ENCODE measurements at regions not wholly inside any gene's neighbourhood (a gene's known extent, or its start where the extent isn't known, plus 50 kb on each side); places are given as distances from the start of the nearest gene placed in this dataset.

- DNase-seq (ENCODE audit: insufficient read length, low spot score) (no peak), FAIRE-seq (no peak)
Observed at GRCh38 chrX:42531441-42531840, 246.5 kb downstream of the PPP1R2C start.

- DNase-seq (ENCODE audit: insufficient read length, low spot score) (no peak), FAIRE-seq (no peak)
Observed at GRCh38 chrX:42530027-42530426, 247.9 kb downstream of the PPP1R2C start.

DNA sequence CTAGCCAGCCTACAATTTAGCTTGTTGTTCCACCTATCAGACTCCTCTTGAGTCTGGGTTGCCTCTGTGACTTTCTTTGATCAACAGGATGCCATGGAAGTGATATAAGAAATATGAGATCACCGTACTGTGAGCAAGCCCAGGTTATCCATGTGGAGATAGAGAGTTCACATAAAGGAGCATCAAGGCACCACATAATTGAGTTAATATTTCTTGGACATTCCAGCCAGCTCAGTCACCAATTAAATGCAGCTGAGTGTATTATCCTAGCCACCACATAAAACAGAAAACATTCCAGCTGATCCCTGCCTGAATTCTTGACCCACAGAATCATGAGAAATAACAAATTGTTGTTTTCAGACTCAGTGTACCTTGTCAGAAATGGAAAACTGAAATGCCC, 253.6 kb downstream of the PPP1R2C start:
- DNase-seq (ENCODE audit: insufficient read length, low spot score) (no peak), FAIRE-seq (no peak)

DNA sequence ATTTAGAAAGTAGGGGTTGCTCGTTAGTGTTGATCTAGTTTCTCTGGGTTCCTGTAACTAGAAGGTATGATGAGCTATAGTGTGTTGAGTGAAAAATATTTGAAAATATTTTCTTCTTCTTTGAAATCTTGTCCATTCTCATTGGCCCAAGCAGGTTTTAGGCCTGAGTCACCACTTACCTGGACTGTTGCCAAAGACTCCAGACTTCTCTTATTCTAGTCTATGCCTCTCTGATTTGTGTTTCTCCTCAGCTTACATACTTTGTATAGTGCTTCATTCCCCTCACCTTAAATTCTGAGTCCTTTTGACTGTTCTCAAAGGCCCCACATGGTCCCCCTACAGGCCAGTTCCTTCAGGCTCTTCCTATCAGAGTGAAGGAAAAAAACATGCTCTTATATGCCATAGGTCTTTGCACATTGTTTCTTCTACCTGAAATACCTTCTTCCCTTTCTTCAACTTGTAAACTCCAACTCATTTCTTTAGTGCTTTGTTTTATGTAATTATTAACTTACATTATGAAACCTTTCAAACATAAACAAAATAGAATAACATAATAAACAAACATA, 258.2 kb downstream of the PPP1R2C start:
- FAIRE-seq (no peak), DNase-seq (ENCODE audit: insufficient read length, low spot score) (no peak)

DNA sequence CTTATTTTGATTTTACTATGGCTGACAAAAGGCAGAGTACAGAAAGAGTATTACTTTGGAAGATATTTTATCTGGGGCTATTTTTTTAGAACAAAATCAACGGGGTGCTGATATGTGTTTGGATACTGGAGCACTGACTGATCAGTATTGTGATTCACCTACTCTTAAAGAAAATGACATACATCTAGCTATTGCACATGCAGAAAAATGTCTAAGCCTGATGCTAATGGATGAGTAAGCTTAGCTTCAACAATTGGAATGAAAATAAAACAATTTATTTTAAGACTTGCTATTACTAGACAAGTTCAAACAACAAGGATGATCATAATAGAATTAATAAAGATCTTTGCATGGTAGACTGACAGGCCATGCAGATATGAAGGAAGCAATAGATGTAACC, 262.0 kb downstream of the PPP1R2C start:
- no peak for DNase-seq (ENCODE audit: insufficient read length, low spot score)
- no peak for FAIRE-seq

GRCh38 chrX:42505016-42505415, 272.9 kb downstream of the PPP1R2C start:
- no peak for FAIRE-seq
- no peak for DNase-seq (ENCODE audit: insufficient read length, low spot score)

DNA sequence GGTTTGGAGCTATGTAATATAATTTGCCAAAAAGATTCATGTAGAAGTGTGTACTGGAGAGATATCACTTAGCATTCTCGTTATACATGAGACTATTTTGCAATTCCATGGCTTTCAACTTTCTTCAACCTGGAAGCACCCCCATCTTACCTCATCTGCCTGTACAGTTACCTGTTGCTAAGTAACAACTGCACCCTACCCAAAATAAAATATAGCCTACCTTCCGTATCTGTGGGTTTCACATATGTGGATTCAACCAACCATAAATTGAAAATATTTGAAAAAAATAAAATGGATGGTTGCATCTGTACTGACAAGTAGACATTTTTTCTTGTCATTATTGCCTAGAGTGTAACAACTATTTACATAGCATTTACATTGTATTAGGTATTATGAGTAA, 278.3 kb downstream of the PPP1R2C start:
- no peak for DNase-seq (ENCODE audit: insufficient read length, low spot score)
- FAIRE-seq: no peak

GRCh38 chrX:42497356-42497755, 280.6 kb downstream of the PPP1R2C start:
- FAIRE-seq: no peak
- no peak for DNase-seq (ENCODE audit: insufficient read length, low spot score)

GRCh38 chrX:42496239-42496638, 281.7 kb downstream of the PPP1R2C start:
- DNase-seq (ENCODE audit: insufficient read length, low spot score) (no peak), FAIRE-seq (no peak)

DNA sequence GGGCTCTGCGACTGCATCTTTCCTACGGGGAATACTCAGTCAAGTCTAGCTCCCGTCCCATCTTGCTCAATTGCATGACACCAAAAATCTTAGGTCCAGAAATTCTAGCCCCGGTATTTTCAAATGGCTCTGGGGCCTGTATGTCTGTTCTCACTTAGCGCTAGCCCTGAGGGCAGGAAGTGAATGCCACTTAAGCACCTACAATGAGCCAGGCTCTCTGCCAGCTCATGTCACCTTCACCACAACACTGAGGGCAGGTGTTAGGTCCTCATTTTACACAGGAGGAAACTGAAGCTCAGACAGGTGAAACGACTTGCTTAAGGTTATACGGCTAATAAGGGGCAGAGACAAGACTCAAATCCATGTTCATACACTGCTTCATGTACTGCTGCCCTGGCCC, 282.8 kb downstream of the PPP1R2C start:
- FAIRE-seq: no peak

DNA sequence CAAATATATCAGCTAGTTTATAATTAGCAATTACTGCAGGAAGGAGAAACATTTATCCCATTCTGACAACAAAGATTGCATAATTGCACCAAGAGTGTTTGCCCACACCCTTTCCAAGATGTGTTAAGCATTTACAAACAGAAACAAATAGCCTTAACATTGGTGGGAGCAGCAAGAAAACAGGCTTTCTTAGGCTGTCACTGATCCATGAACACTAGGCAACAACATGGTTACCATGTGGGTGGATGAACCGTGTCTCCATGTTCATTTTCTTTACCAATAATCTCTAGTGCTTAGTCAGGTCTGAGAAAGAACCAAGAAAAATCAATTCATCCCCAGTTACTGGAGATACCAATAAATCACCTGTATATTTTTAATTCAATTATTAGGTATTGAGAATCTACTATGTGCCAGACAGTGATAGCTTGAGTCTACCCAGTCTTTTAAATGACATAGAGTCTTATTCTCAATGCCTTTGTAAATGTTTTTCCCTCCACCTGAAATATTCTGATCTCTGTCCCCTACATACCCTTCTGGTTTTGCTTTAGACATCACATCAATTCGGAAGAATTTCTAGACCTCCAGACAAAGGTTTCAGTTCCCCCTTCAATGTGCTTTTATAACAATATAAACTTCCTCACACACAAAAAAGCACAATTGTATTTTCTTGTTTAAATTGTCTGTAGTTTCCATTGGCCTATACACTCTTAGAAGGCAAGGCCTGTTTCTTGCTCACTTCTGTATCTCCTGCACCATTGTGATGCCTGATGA, 286.6 kb downstream of the PPP1R2C start:
- DNase-seq (ENCODE audit: insufficient read length, low spot score): no peak
- FAIRE-seq: peak; percentile 62

More for the DNA sequence above, 282.8 kb downstream of the PPP1R2C start:
- DNase-seq (ENCODE audit: insufficient read length, low spot score): no peak

DNA sequence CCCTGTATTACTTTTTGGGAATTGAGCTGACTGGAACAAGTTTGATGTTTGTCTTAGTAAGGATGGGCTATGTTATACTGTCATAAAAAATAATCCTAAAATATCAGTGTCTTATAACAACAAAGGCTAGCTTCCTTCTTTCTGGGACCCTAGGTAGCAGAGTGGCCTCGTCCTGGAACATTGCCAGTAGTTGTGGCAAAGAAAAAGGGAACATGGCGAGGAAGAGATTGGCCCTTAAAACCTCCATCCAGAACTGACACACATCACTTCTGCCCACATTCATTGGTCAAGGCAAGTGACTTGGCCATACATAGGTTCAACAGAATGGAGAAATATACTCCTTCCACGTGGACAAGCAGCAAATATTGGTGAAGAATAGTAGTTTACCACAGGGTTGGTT, 287.9 kb downstream of the PPP1R2C start:
- DNase-seq (ENCODE audit: insufficient read length, low spot score) (no peak), FAIRE-seq (no peak)

DNA sequence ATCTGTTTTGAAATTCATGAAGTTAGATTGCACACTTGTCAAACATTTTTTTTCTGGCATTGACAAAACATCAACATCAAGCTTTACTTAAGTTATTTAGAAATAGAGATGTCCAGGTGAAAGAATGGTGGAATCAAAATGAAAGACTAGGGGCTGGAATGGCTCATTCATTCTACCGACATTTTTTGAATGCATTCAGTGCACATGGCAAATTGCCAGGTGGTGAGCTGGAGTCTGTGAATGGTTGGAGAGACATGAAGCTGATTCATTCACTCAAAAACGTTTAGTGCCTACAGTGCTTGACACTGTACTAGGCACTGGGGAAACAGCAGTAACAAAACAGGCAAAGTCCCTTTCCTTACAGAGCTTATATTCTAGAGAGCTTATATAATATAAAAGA, 292.4 kb downstream of the PPP1R2C start:
- DNase-seq (ENCODE audit: insufficient read length, low spot score) (no peak), FAIRE-seq (no peak)

GRCh38 chrX:42484233-42484632, 293.7 kb downstream of the PPP1R2C start:
- FAIRE-seq (no peak), DNase-seq (ENCODE audit: insufficient read length, low spot score) (no peak)

DNA sequence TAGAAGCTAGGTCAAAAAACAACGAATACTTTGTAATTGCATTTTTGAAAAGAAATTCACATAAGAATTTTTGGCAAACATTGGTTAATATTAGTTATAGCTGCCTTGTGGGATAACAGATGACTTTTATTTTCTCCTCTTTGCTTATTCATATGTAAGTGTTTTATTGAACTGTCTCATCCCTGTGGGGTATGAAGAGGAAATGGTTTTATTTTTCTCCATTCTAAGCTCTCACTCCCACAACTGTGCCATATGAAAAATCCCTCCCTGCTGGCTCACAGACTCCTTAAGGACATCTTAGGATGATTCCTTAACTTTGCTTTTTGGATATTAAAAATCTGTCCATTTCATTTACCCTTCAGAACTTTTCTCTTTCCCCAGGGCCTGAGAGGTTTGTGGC, 300.6 kb downstream of the PPP1R2C start:
- no peak for DNase-seq (ENCODE audit: insufficient read length, low spot score)
- no peak for FAIRE-seq

GRCh38 chrX:42472727-42473126, 305.2 kb downstream of the PPP1R2C start:
- FAIRE-seq (no peak), DNase-seq (ENCODE audit: insufficient read length, low spot score) (no peak)

GRCh38 chrX:42466332-42467046, 311.5 kb downstream of the PPP1R2C start:
- no peak for FAIRE-seq
- DNase-seq (ENCODE audit: insufficient read length, low spot score): no peak

- DNase-seq (ENCODE audit: insufficient read length, low spot score): no peak
- no peak for FAIRE-seq
Observed at GRCh38 chrX:42465821-42466220, 312.1 kb downstream of the PPP1R2C start.

- FAIRE-seq: no peak
- no peak for DNase-seq (ENCODE audit: insufficient read length, low spot score)
Observed at GRCh38 chrX:42463706-42464490, 314.1 kb downstream of the PPP1R2C start.

DNA sequence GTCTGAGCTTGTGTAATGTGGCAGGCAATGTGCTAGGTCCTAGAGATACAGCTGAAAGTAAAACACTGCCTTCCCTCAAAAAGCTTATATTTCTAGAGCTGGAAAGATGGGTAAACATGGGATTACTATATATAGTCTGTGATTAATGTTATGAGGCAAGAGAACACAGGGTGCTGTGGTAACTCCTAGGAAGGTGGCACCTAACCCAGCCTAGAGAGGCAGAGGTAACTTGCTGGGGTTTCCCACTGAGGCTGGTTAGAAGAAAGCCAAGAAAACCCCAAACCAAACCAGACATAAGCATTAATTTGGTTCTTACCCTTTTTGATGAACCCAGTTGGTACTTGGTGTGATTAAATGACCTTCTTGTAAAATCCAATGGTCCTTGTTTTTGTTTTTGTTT, 315.0 kb downstream of the PPP1R2C start:
- no peak for FAIRE-seq
- DNase-seq (ENCODE audit: insufficient read length, low spot score): no peak

- FAIRE-seq (no peak), DNase-seq (ENCODE audit: insufficient read length, low spot score) (no peak)
Observed at GRCh38 chrX:42460706-42461105, 317.3 kb downstream of the PPP1R2C start.

Data from GM19239 (cell line).